Fibroblast of skin of scalp (primary cell): ENCODE measurements at regions not wholly inside any gene's neighbourhood (a gene's known extent, or its start where the extent isn't known, plus 50 kb on each side); places are given as distances from the start of the nearest gene placed in this dataset.

Experiments used
- DNase-seq: peaks from one replicate; pipeline ENCODE4 v3.0.0-alpha.2; 2013

GRCh38 chr6:6920114-6920986 is 187.4 kb upstream of the RREB1 start:
- DNase-seq: no peak

- no peak for DNase-seq
Measured at GRCh38 chr6:6920987-6921313, 186.8 kb upstream of the RREB1 start.

- DNase-seq: no peak
Measured at GRCh38 chr6:6922166-6922565, 185.6 kb upstream of the RREB1 start.

- DNase-seq: no peak
Measured at GRCh38 chr6:6923605-6924004, 184.2 kb upstream of the RREB1 start.

- DNase-seq: no peak
Measured at GRCh38 chr6:6924708-6925107, 183.1 kb upstream of the RREB1 start.

- peak; percentile 11 for DNase-seq
Measured at GRCh38 chr6:6925391-6926164, 182.2 kb upstream of the RREB1 start.

GRCh38 chr6:6926856-6927255 is 180.9 kb upstream of the RREB1 start:
- DNase-seq: no peak

GRCh38 chr6:6927521-6928361 is 180.0 kb upstream of the RREB1 start:
- no peak for DNase-seq

- no peak for DNase-seq
Measured at GRCh38 chr6:6930223-6930880, 177.4 kb upstream of the RREB1 start.

- DNase-seq: no peak
Measured at GRCh38 chr6:6931071-6932025, 176.4 kb upstream of the RREB1 start.

GRCh38 chr6:6932341-6932740 is 175.4 kb upstream of the RREB1 start:
- no peak for DNase-seq

GRCh38 chr6:6932968-6933367 is 174.8 kb upstream of the RREB1 start:
- no peak for DNase-seq

GRCh38 chr6:6940031-6941025 is 167.4 kb upstream of the RREB1 start:
- no peak for DNase-seq

- no peak for DNase-seq
Measured at GRCh38 chr6:6941201-6941600, 166.6 kb upstream of the RREB1 start.

GRCh38 chr6:6942091-6942490 is 165.7 kb upstream of the RREB1 start:
- no peak for DNase-seq

- DNase-seq: peak; percentile 12
Measured at GRCh38 chr6:6942831-6943230, 164.9 kb upstream of the RREB1 start.

- DNase-seq: no peak
Measured at GRCh38 chr6:6943421-6943820, 164.3 kb upstream of the RREB1 start.

- DNase-seq: no peak
Measured at GRCh38 chr6:6946206-6947155, 161.3 kb upstream of the RREB1 start.
